DMS114 treated with DMSO at 0.1 percent for 48 hours (cell line): ENCODE measurements at regions not wholly inside any gene's neighbourhood (a gene's known extent, or its start where the extent isn't known, plus 50 kb on each side); places are given as distances from the start of the nearest gene placed in this dataset.
"Not testable (repeated sequence)": the region's sequence is repeated elsewhere in the genome, so short reads cannot be mapped to it uniquely, and the experiment has no call there.

ENCODE experiments used
- DNase-seq: peaks from one replicate; lab custom pipeline; 2025; ENCODE audit not compliant: unreplicated experiment; lab: John Stamatoyannopoulos, UW

DNA sequence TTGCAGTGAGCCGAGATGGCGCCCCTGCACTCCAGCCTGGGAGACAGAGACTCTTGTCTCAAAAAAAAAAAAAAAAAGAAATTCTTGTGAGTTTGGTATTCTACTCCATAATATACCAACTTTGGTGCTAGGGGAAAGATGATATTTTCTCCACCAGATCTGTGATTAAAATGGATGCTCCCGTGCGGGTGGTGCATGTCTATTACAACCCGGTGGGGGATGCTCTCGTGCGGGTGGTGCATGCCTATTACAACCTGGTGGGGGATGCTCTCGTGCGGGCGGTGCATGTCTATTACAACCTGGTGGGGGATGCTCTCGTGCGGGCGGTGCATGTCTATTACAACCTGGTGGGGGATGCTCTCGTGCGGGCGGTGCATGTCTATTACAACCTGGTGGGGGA, 244.1 kb upstream of the RGMA start:
- not testable (repeated sequence) for DNase-seq

DNA sequence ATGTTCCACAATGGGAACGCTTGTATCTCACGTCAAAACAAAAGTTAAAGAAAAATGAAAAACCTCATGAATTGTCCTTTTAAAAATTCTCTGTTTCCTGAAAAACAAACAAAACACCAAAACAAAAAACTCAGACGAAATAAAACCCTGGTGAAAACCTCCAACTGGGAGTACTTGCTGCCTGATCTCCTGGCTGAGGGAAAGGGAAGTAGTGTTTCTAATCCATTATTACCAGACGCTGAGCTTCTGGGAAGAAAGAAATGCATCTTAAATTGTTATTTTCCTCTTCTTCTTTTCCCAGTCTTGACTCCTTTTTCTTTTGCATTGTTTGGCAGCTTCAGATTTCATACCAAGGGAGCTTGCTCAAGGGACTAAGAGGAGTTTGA, 243.2 kb upstream of the RGMA start:
- no peak for DNase-seq

DNA sequence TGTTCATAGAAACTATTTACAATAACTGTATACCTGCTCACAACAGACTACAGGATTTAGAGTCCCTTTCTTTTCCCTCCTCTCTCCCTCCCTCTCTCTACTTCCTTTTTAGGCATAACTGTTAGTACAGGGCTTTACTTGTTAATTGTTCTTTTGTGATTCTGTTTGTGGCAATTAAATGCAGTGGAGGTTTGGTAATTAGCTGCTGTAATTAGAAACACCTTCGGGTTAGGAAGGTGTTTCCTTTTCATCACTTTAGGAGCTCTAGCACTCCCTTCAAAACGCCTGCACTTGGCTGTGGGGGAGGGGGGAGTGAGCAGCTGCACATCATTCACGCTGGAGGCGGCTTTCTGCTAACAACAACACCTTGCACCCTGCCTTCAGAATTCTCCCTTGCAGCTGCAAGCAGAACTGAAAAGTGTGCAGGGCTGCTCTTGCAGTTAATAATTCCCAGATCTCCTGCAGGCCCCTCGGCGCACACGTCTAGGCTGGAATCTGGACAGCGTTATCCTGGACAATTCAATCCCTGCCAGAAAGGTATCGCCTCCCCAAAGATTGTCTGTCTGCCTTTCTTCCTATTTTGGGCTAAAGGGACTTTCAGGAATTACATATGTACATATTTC, 242.6 kb upstream of the RGMA start:
- DNase-seq, result no peak

DNA sequence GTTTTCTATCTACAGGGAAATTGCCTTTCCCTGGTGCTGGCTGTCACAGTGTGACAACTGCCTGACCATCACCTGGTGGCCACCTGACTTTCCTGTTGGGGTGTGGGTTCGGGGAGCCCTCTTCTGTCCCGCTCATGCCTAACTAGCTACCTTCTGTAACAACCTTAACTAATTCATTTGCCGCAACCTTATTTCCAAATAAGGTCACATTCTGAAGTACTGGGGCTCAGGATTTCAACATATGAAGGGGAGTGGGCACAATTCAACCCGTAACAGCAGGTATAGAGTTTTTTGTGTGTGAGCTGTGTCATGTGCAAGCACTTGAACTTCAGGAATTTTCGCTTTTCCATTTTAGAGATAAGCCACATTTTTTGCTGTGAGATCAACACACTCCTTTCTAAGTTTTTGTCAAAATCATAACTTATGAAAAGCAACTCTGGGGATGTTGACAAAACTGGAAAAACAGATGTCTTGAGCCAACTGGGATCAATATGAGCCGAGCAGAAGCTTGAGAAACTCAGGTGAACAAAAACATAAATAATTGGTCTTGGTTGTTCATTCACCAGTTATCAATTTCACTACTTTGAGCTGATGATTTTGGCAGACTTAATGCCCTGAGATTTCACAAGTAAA, 242.0 kb upstream of the RGMA start:
- no peak for DNase-seq

DNA sequence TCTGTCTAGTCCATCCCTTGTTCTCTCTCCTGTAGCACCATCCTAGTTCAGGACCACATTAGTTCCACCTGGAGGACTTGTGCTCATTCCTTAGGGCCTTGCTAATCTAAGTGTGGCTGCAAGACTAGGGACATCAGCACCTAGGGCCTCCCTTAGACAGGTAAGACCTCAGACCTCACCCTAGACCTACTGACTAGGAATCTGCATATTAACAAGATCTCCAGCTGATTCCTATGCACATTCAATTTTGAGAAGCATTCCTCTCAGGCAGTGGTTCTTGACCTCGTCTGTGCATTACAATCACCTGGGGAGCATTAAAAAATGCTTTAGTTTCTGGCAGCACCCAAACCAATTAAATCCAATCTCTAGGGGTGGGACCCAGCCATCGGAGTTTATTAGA, 238.4 kb upstream of the RGMA start:
- DNase-seq, result no peak

DNA sequence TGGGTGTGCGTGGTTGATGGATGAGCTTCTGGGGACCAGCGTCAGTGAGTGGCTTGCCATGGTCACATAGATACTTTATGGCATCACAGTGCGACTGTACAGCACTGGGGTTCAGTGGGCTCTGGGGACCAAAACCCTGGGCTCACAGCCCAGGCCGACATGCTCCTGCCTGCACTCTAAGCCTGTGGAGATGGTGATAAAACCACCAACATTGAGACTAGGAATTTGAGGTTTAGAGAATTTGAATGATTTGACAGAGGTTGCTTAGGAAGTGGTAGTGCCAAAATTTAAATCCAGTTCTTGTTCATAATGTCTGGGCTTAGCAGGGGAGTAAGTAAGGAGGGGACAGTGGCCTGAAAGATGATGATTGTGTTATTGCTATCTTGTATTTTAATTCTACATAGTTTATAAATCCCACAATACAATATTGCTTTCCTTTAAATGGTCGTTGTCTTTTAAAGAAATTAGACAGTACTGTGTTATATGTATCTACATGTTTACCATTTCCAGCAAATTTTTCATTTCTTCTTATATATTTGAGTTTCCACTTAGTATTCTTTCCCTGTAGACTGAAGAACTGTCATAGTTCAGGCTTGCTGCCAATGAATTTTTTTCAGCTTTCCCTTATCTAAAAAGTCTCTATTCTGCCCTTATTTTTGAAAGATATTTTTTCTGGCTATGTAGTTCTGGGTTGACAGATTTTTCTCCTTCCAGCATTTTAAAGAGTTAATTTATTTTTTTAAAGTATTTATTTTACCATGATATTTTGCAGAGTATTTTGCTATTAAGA, 235.4 kb upstream of the RGMA start:
- no peak for DNase-seq

DNA sequence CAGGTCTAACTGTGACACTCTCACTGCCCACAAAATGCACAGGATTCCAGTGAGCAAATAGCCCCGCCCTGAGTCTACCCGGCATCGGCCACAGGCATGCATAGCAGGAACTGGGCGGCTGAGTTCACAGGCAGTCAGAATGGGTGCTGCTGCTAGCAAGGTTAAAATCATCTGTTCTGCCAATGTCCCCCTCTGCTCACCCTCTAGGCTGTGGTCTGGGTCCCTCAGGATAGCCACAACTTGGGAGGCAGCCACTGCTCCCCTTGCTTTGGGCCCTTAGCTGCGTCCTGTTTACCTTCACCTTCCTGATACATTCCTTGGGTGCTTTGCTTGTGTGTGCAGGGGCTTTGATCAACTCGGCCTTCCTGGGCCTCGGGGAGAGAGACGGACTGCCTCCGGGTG, 232.9 kb upstream of the RGMA start:
- no peak for DNase-seq

DNA sequence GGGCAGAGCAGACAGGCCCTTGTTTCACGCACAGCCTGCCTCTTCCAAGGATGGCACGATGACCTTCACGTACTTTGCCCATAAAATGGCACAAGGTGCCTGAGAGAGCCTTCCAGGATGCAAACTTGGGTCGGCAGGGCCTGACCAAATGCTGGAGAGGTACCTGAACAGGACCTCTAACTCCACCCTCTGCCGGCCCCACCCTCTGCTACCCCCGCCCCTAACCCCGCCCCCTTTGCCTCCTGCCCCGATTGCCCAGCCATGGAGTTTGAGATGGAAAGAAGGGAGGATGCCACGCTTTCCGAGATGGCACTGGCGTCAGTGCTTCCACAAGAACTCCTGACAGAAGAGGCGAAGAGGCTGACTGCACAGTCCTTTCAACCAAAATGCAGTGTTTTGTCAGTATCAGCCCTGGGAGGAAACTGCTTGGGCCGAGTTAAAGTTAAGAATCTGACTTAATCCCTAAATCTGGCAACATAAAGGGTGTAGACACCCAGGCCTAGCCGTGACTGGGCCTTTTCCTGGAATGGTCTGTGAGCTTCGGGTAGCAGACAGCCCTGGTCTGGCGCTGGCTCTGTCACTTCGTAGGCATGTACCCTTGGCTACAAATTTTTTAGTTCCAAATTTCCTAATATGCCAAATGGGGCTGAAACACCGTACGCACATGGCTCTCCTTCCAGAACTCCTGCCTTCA, 230.3 kb upstream of the RGMA start:
- no peak for DNase-seq

DNA sequence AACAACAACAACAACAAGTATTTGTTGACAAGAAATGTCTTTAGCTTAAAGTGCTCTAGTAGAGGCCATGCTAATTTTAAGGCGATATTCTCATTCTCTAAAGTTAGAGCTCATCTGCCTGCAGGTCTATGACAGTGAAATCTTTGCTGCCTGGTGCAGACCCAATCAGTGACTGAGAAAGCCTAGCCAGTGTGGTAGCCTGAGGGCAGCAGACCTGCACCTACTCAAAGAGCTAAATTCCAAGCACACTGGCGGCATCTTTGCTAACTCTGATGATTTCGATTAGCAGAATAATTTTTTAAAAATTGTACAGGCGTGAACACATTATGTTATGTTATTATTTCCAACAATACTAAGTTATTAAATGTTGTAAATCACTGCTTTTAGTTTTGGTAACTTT, 228.8 kb upstream of the RGMA start:
- DNase-seq, result no peak

DNA sequence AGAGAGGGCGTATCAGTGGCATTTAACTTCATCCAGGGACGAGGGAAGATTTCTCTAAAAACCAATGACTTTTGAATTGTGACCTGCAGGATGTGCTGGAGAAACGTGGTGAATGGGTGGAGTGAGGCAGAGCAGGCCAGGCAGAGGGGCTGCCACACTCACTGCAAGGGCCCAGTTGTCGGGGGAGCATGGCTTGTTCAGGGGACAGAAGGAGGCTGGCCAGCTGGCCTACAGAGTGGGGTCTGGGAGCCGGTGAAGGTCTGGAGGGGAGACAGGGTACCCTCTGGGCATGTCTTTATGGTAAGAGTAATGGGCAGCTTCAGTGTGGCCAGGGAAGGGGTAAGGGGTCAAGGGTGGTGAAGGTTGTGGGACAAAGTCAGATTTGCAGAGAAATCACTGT, 225.2 kb upstream of the RGMA start:
- no peak for DNase-seq

DNA sequence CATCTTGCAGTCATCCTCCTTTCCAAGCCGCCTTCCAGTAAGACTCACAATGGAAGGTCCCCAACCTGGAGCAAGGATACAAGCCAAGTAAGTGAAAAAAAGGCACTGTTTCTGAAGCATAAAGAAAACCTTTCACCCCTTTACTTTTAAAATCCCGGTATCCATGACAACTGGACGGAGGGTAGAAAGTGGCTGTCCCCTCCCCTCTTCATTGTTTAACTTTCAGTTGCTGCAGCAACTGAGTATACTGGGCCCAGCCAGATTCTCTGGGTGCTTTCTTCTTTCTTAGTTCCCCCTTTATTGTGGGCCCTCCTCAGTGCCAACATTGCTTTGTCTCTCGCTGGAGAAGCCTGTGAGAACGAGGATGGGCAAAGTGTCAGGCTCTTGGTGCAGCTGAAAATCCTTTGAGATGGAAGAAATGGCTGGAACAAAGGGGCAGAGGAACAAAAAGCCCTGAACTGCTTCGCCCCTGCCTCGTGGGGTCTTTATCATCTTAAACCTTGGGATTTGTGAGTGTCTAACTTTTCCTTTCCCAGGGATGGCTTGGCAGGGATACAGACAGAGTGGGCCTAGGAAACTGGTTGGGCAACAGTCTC, 224.0 kb upstream of the RGMA start:
- DNase-seq, result no peak

DNA sequence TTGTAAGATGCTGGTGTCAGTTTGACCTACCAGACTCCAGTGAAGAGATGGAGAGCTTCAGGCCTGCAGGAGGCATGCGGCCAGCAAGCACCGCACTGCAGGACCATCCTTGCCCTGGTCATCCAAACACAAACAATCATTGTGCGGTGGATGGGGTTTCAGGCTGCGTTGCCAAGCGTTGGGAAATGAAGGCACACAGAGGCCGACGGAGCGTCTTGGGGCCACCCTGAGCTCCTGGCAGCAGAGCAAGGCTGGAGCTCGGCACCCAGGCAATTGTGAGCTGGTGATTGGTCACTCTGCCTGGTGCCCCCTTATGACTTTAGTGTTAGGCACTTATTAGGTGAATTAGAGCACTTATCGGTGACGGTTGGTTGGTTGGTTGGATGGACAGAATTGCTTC, 222.6 kb upstream of the RGMA start:
- DNase-seq, result no peak

DNA sequence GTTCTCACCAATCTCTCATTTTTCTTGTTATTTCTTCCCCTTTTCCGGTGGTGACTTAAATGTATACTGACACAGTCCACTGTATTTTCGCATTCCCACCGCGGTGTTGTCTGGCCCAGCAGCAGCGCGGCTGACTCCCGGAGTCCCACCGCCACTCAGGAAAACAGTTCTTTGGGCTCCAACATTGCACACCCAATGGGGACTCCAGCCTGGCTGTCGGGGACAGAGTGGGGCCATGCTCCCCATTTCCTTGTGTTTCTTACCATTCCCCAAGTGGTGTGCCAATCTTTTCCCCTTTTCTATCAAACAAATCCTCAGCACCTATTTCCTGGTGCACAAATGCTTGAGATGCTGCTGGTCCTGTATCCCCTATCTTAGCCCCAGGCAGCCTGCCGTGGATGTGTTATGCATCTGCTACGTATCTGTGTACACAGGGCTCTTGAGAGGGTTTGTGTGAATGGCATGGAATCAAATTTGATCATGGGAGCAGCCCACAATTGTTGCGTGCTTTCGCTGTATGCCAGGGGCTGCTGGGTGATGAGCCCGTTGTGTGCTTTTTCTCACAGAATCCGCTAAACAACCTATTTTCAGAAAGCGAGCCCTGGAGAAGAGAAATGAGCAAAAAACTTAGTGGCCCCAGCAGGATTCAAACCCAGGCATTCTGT, 219.1 kb upstream of the RGMA start:
- DNase-seq, result no peak

DNA sequence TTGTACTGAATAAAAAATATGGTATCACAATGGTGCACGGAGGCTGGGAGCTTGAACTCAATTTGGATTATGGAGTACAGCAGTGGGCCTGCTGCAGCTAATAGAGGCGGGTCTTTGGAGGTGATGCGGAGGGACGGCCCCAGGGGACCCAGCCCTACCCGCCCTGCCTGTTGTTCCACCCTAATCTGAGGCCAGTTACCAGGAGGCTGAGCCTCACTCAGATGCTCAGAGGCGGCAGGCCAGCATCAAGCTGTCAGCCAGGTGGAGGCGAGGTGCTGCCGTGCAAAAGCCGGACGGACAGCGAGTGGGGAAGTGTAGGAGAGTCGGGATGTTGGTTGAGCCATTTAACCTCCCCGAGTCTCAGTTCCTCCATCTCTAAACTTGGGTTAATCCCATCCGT, 218.5 kb upstream of the RGMA start:
- no peak for DNase-seq

DNA sequence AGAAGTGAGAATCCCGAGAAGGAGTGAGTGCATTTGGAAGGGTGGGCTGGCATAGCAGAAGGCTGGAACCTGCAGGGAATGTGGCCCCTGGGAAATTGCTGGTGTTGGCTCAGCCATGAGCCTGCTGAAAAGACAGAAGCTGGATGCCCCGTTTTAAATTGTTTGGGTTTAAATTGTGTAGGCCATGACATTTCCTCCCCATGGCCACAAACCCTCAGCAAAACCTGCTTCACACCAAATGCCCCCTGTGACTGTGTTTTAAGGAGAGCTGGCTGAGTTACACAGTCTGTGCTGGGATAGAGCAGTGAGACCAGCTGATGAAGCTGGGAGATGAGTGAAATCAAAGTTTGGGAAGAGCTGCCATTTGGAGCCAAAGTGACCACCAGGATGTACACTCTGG, 216.3 kb upstream of the RGMA start:
- no peak for DNase-seq

DNA sequence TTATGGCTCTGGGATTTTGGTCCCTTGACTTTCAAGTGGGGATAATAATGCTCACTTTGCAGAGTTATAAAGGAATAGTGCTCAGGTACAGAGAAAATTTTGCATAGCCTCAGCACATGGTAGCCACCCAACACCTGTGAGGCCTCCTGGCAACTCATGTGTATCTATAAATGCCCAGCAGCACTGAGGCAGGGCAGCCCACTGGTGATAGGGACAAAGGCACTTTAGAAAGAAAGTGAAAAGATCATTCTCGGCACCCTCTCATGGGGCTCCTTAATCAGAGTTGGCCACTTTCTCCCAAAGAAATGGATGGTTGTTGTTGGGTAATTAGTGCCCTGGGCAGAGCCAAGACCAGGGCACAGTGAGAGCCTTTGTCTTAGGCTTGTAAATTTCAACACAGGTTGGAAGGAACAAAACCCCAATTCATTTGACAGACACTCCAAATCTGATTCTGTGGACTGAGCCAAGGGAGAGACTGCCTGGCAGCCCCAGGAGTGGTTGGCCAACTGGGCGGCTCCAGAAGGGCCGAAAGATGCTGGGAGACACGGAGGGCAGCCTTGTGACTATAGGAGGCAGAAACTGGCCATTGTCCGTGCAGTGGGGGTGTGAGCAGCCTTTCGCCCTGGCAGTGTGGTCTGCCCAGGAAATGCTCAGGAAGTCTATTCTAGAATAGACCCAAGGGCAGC, 213.2 kb upstream of the RGMA start:
- no peak for DNase-seq

DNA sequence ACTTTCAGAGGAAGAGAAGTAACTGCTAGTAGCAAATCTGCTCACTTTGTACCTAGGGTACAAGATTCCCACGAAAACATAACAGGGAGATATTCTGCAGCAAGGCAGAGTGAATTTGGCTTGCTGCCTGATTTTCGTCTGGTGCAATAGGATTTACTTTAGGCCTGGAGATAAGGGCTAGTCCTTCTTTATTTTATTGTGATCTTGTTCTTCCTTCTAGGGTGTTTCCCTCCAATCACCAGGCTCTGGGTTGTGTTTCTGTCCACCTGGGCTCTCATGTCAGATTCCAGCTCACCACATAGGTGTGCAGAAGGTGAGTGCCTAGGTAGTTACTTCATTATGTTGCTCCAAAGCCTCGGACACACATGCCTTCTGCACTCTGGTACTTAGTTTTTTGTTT, 211.8 kb upstream of the RGMA start:
- no peak for DNase-seq

DNA sequence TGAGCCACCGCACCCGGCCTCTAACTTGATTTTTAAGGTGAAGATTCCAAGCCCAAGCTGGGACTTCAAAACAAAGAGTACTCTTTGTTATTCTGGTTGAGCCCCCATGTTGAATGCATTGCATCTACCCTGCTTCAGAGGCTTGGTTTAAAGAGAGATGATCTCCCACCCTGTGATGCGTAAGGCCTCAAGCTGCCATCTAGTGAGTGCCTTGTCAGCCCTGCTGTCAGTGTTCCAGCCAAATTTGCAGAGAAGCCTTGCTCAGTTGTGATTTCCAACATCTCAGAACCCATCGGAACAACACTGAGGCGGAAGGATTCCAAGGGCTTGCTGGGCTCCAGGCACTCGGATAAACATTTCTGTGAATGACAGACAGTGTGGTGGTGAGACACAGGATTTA, 210.7 kb upstream of the RGMA start:
- DNase-seq, result no peak

DNA sequence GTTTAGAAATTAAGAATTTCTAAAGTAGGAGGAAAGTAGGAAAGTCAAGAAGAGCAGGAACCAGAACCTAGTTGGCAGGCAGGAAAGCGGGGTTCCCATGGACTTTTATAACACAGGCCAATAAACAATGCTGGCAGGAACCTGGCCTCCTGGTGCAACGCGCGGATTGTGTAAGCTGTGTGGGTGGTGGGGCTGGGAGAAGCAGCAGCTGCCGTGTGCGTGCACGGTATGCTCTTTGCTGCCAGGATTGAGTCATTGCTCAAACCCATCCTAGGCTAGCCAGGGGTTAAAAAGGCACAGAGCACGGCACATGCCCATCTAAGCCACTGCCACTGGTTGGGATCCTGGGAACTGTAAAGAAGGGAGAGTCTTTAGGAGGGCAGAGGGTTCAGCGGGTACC, 209.9 kb upstream of the RGMA start:
- DNase-seq, result no peak

DNA sequence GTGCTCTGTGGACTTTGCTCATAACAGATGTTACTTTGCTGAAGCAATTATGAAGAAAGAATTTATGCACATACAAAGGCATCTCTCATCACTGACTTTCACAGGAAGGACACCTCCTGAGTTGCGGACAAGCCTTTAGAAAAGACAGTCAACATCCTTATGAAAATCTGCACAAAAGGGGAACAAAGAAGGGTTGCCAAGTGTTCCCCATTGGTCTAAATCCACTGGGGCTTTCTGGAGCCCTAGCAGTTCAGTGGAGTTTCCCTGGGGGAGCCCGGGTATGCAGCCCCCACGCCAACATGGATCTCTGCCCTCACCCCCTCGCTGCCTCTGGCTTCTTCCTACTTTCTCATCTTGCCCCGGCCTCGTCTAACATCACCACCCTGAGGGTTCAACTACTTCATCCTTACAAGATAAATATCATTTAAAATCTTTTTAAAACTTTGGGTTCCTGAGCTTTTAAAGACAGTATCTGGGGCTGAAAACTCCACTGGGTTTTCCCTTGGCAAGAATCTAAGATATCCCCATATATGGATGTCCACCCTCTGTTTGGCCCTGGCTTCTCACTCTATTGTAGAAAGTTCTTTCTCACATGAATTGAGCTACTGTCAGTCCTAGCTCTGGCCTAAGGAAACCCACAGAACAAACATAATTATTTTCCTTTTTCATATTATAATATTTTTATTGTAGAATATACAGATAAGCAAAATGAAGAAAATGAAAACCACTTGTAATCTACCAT, 207.9 kb upstream of the RGMA start:
- no peak for DNase-seq
